ENCODE measurements at regions not wholly inside any gene's neighbourhood (a gene's known extent, or its start where the extent isn't known, plus 50 kb on each side); places are given as distances from the start of the nearest gene placed in this dataset.
"Not testable (repeated sequence)": the region's sequence is repeated elsewhere in the genome, so short reads cannot be mapped to it uniquely, and the experiment has no call there.

DNA sequence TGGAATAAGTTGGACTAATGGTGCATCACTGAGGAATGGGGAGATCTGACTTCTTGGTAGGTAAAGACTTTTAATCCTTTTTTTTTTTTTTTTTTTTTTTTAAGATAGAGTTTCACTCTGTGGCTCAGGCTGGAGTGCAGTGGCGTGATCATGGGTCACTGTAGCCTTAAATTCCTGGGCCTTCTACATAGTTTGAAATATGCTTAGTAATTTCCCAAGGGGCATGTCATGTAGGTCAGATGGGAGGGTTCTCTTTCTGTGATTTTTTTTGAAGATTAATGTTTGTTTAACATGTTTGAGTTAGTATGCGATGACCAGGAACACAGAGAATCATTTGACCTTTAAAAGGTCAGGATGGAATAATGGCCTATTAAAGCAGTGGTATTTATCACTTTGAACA lies 129.1 kb downstream of the S1PR1 start:
- DNase-seq (ENCODE audit: insufficient read length, low spot score) (no peak), FAIRE-seq (no peak)

DNA sequence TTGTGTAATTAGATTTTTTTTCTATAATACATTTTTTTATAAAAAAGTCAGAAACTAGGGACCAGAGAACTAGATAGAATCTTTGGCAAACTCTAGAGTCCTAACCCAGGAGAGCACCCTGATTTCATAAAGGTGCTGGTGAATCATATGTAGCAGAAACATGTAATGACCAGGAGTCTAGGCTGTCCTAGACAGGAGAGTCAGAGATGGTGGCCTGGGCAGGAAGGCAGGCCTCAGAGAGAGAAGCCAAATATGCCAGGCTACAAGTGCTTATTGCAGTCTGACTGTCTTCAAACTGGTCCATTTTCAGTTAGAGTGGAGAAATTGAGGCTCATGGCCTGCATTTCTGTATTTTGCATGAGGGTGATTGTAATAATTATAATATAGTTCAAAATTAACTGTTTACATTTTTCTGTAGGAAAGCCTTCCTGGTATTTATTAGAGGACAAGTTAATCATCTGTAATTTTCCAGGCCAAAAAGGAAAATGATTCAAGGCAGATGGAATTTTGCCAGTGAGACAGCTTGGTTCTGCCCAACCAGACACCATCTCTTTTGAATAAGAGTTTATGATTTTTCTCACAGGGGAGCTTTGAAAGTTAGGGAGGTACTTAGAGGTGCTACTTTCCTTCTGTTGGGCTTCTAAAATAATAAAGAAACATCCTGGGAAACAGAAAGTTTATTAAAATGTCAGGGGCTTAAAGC lies 129.8 kb downstream of the S1PR1 start:
- DNase-seq (ENCODE audit: insufficient read length, low spot score) = no peak
- FAIRE-seq = no peak

DNA sequence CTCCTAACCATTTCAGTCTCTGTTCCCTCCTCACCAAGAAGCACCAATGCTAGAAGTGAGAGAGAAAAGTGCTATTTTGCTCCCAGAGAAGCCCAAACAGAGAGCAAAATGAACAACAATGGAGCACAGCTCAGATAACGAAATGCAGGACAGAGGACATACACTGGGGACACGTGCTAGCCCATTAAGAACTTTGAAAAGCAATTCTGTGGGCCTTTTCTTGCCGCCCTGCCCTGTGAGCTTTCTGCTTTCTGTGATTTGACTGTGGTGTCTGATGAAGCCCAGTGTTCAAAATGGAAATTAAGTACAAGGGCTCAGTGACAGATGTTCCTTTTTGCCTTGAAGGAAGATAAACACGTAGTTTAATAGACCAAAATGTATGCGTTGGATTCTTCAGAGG lies 130.8 kb downstream of the S1PR1 start:
- no peak for FAIRE-seq
- DNase-seq (ENCODE audit: insufficient read length, low spot score) = no peak

DNA sequence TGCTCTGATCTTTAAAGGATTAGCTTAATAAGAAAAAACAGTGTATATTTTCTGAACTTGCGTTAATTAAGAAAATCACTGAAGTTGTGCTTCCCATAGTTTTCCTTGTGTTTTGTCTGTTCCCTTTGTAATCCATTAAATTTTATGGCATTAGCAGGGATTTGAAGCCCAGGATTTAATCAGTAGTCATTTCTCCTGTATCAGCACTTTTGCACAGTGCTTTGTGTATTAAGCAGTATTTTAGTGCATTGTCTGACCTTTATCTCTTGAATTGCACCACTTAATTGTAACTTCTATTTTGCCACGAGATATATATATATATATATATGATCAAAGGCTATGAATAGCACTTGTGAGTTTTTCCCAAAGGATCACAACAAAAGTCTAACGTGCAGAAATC lies 133.7 kb downstream of the S1PR1 start:
- FAIRE-seq = no peak

GRCh38 chr1:101371259-101371658 lies 134.4 kb downstream of the S1PR1 start:
- FAIRE-seq (no peak), DNase-seq (ENCODE audit: insufficient read length, low spot score) (no peak)

More for the DNA sequence above, 133.7 kb downstream of the S1PR1 start:
- DNase-seq (ENCODE audit: insufficient read length, low spot score) = no peak

- no peak for FAIRE-seq
- no peak for DNase-seq (ENCODE audit: insufficient read length, low spot score)
Observed at GRCh38 chr1:101373570-101373969, 136.8 kb downstream of the S1PR1 start.

- DNase-seq (ENCODE audit: insufficient read length, low spot score); FAIRE-seq: not testable (repeated sequence)
Observed at GRCh38 chr1:101375448-101375847, 138.6 kb downstream of the S1PR1 start.

GRCh38 chr1:101376121-101377083 lies 139.6 kb downstream of the S1PR1 start:
- no peak for DNase-seq (ENCODE audit: insufficient read length, low spot score)
- no peak for FAIRE-seq

DNA sequence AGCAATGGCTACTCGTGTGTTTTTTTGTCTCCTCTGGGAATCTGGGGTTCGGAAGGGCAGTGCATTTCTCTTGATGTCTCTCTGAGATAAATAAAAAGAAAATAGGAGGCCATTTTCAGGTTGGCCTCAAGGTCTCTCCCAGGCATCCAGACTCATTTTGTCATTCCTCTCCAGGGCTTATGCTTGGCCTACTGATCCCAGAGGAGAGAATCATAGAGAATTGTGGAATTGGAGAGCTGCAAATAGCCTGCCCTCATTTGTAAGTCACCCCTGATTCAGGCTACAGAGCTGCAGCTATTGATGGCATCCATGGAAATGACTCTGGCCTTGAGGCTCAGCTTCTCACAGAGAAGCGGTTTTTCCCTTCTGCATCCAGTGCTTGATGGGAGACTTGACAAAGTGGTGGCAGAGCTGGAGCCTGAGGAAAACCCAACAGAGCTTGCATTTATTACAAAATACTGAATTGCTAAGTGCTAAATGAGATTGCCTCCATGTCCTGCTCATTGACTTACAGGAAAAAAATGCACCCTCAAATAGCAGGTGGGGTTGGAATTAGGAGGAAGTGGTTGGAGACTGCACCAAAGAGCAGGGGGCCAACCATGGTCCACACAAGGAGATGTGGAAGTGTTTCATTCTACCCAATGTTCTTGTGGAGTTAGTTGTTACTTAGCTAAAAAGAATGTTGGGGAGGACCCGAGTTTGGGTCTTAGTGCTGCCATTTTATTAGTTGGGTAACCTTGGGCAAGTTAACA lies 140.4 kb downstream of the S1PR1 start:
- no peak for FAIRE-seq

GRCh38 chr1:101379037-101379436 lies 142.2 kb downstream of the S1PR1 start:
- DNase-seq (ENCODE audit: insufficient read length, low spot score) (no peak), FAIRE-seq (no peak)

More for the DNA sequence above, 140.4 kb downstream of the S1PR1 start:
- DNase-seq (ENCODE audit: insufficient read length, low spot score) = no peak

DNA sequence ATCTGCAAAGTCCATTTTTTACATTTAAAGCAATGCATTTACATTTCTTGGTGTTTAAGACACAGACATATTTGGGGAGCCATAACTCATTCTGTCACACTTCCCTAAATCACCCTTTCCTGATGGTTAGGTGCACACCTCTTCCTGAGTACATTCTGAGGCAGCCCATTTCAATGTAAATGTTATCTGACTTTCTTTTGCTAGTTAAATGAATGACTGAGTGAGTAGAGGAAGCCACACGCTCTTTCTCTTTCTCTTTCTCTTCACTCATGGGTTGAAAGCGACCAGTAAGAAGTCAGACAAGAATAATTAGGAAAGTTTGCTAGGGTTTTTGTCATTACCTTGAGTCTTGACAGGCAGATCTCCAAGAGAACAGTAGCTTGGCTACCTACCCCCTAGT lies 143.1 kb downstream of the S1PR1 start:
- FAIRE-seq = no peak
- DNase-seq (ENCODE audit: insufficient read length, low spot score) = no peak

GRCh38 chr1:101382135-101382534 lies 145.3 kb downstream of the S1PR1 start:
- FAIRE-seq (no peak), DNase-seq (ENCODE audit: insufficient read length, low spot score) (no peak)

GRCh38 chr1:101388904-101389546 lies 152.2 kb downstream of the S1PR1 start:
- no peak for DNase-seq (ENCODE audit: insufficient read length, low spot score)
- no peak for FAIRE-seq

DNA sequence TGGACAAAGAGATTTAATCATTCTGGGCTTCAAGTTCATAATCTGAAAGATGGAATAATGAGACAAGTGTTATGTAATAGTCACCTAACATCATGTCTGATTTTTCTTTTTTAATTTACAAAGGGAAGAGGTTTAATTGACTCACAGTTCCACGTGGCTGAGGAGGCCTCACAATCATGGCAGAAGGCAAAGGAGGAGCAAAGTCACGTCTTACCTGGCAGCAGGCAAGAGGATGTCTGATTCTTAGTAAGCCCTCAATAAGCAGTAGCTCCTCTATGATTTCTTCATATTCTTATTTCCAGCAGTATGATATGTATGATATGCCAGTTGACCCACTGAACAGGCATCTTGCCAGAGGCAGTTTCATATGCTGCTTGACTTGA lies 152.7 kb downstream of the S1PR1 start:
- DNase-seq (ENCODE audit: insufficient read length, low spot score) = no peak
- no peak for FAIRE-seq

DNA sequence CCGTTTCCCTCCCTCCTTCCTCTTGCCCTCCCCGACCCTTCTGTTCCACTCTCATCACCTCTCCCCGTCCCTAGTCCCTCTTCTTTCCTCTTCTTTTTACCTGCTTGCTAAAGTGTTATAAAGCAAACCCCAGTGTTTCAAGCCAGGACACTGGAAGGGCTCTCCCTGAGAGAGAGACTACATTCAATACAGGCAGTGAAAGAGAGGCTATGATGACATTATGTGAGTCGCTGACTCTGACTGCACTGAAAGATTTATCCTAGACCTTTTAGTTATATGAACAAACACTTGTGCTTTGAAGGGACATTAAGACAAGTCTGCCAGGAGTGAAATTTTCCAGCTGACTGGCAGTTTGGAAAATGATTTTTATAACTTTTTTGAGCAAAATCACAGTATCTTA lies 155.7 kb downstream of the S1PR1 start:
- FAIRE-seq (no peak), DNase-seq (ENCODE audit: insufficient read length, low spot score) (no peak)

DNA sequence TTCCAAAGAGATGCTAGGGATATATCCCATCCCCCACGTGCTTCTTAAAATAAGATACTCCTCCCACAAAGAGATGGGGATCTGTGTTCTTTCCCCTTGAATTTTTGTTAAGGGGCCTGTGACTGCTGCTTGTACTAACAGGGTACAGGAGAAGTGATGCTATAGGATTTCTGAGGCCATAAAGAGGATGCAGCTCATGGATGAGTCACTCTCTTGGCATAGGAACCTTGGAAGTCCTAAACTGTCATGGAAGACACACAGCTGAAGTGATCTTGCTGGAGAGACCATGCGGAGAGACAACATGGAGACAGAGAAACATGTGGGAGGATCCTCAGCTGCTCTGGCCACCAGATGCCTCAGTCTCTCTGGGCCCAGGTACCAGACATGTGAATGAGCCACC lies 157.2 kb downstream of the S1PR1 start:
- no peak for FAIRE-seq
- DNase-seq (ENCODE audit: insufficient read length, low spot score) = no peak

GRCh38 chr1:101399222-101399621 lies 162.4 kb downstream of the S1PR1 start:
- DNase-seq (ENCODE audit: insufficient read length, low spot score) (no peak), FAIRE-seq (no peak)

GRCh38 chr1:101406271-101406670 lies 169.5 kb downstream of the S1PR1 start:
- no peak for FAIRE-seq
- no peak for DNase-seq (ENCODE audit: insufficient read length, low spot score)

GRCh38 chr1:101406681-101407080 lies 169.9 kb downstream of the S1PR1 start:
- FAIRE-seq = no peak

GRCh38 chr1:101407505-101408211 lies 170.8 kb downstream of the S1PR1 start:
- FAIRE-seq (no peak), DNase-seq (ENCODE audit: insufficient read length, low spot score) (no peak)

More at GRCh38 chr1:101406681-101407080, 169.9 kb downstream of the S1PR1 start:
- DNase-seq (ENCODE audit: insufficient read length, low spot score) = no peak
